ENCODE measurements at regions not wholly inside any gene's neighbourhood (a gene's known extent, or its start where the extent isn't known, plus 50 kb on each side); places are given as distances from the start of the nearest gene placed in this dataset.

- no peak for TF ChIP-seq CTCF (IDR thresholded peaks at IDR 0.05)
- no peak for TF ChIP-seq EZH2 (IDR thresholded peaks at IDR 0.05)
- TF ChIP-seq EZH2phosphoT487 (IDR thresholded peaks at IDR 0.05) = no peak
These were observed 358.0 kb downstream of the ENC1 start for GRCh38 chr5:74282490-74282889.
